Mesothelial cell of epicardium (in vitro differentiated cells): ENCODE measurements at regions not wholly inside any gene's neighbourhood (a gene's known extent, or its start where the extent isn't known, plus 50 kb on each side); places are given as distances from the start of the nearest gene placed in this dataset.
"Not testable (repeated sequence)": the region's sequence is repeated elsewhere in the genome, so short reads cannot be mapped to it uniquely, and the experiment has no call there.

Experiments used
- DNase-seq, 2 experiments: peaks; one replicate each; pipeline ENCODE4 v3.0.0; 2021; ENCODE audit warnings: low spot score in 2 of 2; ENCODE audit not compliant: unreplicated experiment in 2 of 2
- H3K27ac Mint-ChIP-seq: 2 replicates; pipeline ENCODE4 v1.8.0; 2021; ENCODE audit warnings: mixed read lengths
- H3K27me3 Mint-ChIP-seq: 2 replicates; pipeline ENCODE4 v1.8.0; 2021; ENCODE audit warnings: low read depth, mixed read lengths
- H3K36me3 Mint-ChIP-seq: 2 replicates; pipeline ENCODE4 v1.8.0; 2021; ENCODE audit warnings: mixed read lengths
- H3K4me1 Mint-ChIP-seq: 2 replicates; pipeline ENCODE4 v1.8.0; 2021; ENCODE audit warnings: mixed read lengths
- H3K4me3 Mint-ChIP-seq: 2 replicates; pipeline ENCODE4 v1.8.0; 2021; ENCODE audit warnings: mild to moderate bottlenecking, moderate library complexity, mixed read lengths
- H3K9me3 Mint-ChIP-seq: 2 replicates; pipeline ENCODE4 v1.8.0; 2021; ENCODE audit warnings: mixed read lengths
- TF ChIP-seq, protein P1 (sequence below): fragments of 200-600 bp; sonication (generic); IDR thresholded peaks from one replicate; pipeline ENCODE4 v1.5.0; 2021; ENCODE audit warnings: antibody characterized with exemption; ENCODE audit not compliant: unreplicated experiment

DNA sequence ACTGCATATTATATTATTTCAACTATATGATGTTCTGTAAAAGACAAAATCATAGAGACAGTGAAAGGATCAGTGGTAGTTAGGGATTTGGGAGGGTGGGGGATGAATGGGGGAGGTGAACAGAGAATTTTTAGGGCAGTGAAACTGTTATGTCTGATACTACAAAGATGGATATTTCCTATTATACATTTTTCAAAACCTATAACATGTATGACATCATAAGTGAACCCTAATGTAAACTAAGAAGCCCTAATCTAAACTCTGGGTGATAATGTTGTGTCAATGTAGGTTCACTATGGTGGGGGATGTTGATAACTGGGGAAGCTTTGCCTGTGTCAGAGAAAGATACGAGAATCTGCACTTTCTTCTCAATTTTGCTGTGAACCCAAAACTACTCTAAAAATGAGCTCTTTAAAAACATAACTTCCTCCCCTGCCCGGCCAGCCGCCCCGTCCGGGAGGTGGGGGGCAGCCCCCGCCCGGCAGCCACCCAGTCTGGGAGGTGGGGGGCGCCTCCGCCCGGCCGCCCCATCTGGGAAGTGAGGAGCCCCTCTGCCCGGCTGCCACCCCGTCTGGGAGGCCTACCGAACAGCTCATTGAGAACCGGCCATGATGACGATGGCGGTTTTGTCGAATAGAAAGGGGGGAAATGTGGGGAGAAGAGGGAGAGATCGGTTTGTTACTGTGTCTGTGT, 234.4 kb downstream of the RPIA start:
- TF ChIP-seq, protein P1, sequence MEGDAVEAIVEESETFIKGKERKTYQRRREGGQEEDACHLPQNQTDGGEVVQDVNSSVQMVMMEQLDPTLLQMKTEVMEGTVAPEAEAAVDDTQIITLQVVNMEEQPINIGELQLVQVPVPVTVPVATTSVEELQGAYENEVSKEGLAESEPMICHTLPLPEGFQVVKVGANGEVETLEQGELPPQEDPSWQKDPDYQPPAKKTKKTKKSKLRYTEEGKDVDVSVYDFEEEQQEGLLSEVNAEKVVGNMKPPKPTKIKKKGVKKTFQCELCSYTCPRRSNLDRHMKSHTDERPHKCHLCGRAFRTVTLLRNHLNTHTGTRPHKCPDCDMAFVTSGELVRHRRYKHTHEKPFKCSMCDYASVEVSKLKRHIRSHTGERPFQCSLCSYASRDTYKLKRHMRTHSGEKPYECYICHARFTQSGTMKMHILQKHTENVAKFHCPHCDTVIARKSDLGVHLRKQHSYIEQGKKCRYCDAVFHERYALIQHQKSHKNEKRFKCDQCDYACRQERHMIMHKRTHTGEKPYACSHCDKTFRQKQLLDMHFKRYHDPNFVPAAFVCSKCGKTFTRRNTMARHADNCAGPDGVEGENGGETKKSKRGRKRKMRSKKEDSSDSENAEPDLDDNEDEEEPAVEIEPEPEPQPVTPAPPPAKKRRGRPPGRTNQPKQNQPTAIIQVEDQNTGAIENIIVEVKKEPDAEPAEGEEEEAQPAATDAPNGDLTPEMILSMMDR = no peak
- Mint-ChIP-seq H3K27me3 (no peaks in the 10 kb centered on the region), H3K27ac (no peak overlapping the region), H3K4me3 (no peak overlapping the region), H3K4me1 (no peaks in the 10 kb centered on the region), H3K36me3 (no peaks in the 10 kb centered on the region), H3K9me3 (peaks cover 53% of the 10 kb centered on the region)
- no peak for DNase-seq

DNA sequence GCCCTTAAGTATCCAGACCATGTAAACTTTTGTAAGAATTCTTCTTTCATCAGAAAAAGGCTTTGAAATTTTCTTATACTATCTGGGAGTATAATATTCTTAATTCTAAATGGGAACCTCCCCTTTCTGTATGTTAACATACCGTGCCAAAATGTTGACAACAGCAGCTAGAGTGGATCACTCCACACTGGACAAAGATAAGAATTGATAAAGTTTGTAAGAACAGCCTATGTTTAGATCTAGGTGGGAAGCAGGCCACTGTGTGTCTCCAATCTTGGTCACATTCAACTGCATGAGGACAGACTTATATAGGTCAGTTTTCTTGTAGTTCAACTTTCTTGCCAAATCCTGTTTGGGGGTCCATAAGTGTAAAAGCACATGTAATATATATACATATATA, 235.7 kb downstream of the RPIA start:
- Mint-ChIP-seq H3K4me1 (no peaks in the 10 kb centered on the region), H3K27me3 (no peaks in the 10 kb centered on the region), H3K4me3 (no peak overlapping the region), H3K27ac (no peak overlapping the region), H3K36me3 (no peaks in the 10 kb centered on the region), H3K9me3 (peaks cover 47% of the 10 kb centered on the region)
- no peak for DNase-seq
- TF ChIP-seq, protein P1 = no peak

DNA sequence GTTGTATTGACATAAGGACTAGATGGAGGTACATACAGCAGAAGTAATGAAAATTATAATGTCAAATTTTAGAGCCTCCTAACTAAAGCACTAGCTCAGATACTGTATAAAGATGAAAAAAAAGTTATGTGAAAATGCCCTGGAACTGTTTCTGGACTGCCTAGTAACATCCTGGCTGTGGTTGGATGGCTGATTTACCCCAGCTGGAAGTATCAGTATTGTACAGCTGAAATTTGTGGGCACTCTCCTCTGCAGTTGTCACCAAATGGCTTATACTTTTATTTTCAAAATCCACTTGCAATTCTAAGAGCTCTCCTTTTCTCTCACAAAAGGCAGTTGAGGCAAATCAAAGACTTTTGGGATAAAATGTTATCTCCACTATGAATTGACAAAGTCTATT, 239.2 kb downstream of the RPIA start:
- Mint-ChIP-seq H3K27ac (no peak overlapping the region), H3K9me3 (peaks cover 37% of the 10 kb centered on the region), H3K27me3 (no peaks in the 10 kb centered on the region), H3K36me3 (no peaks in the 10 kb centered on the region), H3K4me3 (no peak overlapping the region), H3K4me1 (no peaks in the 10 kb centered on the region)
- TF ChIP-seq, protein P1 = no peak
- no peak for DNase-seq

DNA sequence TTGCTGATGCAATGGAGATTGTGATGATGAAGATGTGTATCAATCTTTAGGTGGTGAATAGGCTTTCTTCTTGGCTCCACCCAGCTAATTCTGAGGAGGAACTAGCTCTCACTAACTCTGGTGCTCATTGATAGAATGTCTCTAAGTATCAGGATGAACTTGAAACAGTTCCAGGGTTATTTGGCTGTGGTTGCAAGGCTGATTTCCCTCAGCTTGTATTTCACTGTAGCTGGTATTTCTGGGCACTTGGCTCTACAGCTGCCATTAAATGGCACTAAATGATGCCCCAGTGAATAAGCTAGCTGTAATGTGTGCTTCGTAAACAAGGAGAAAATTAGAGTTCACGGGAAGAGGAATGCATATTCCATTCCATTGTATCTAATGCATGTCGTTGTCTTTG, 241.2 kb downstream of the RPIA start:
- TF ChIP-seq, protein P1 = no peak
- Mint-ChIP-seq H3K36me3 (no peaks in the 10 kb centered on the region), H3K27me3 (no peaks in the 10 kb centered on the region), H3K9me3 (peaks cover 34% of the 10 kb centered on the region), H3K27ac (no peak overlapping the region), H3K4me1 (no peaks in the 10 kb centered on the region), H3K4me3 (no peak overlapping the region)
- DNase-seq = no peak

DNA sequence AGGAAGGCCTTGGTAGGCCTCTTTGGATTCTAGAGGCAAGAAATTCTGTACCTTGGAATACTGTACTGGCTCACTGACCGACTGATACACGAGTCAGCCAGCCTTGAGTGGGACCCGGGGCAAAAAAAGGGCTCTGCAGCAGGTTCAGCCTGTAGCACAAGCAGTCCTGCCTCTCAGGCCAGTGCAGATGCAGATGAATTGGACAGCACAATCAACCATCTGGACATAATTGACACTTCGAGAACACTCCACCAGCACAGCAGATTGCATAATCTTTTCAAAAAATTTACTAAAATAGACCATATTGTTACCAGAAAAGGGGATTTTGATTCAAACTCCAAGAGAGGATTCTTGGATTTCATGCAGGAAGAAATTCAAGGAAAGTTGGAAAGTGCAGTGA, 241.6 kb downstream of the RPIA start:
- Mint-ChIP-seq H3K36me3 (no peaks in the 10 kb centered on the region), H3K27me3 (no peaks in the 10 kb centered on the region), H3K4me3 (no peak overlapping the region), H3K27ac (no peak overlapping the region), H3K4me1 (no peaks in the 10 kb centered on the region), H3K9me3 (peaks cover 32% of the 10 kb centered on the region)
- no peak for DNase-seq
- TF ChIP-seq, protein P1 = no peak

DNA sequence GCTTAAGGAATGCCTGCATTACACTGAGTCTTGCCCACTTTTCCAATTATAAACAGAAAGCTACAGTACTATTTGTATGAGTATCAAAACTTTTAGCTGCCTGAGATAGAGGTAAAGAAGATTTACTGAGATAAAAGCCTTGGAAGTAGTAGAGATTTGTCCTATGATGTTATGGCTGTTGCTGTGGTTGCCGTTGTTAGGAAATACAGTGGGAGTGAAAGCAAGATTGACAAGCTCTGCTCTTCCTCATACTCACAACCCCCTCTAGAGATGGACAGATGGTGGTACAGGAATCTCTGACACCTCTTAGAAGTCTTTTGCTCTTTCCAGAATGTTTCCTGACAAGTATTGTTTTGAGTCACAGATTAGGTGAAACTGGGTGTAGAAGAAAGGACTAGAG, 242.5 kb downstream of the RPIA start:
- no peak overlapping the region for H3K4me3 Mint-ChIP-seq
- peaks cover 2% of the 10 kb centered on the region for H3K36me3 Mint-ChIP-seq
- H3K27ac Mint-ChIP-seq = no peak overlapping the region
- H3K9me3 Mint-ChIP-seq = peaks cover 37% of the 10 kb centered on the region
- DNase-seq = no peak
- no peaks in the 10 kb centered on the region for H3K4me1 Mint-ChIP-seq
- TF ChIP-seq, protein P1 = no peak
- H3K27me3 Mint-ChIP-seq = no peaks in the 10 kb centered on the region

DNA sequence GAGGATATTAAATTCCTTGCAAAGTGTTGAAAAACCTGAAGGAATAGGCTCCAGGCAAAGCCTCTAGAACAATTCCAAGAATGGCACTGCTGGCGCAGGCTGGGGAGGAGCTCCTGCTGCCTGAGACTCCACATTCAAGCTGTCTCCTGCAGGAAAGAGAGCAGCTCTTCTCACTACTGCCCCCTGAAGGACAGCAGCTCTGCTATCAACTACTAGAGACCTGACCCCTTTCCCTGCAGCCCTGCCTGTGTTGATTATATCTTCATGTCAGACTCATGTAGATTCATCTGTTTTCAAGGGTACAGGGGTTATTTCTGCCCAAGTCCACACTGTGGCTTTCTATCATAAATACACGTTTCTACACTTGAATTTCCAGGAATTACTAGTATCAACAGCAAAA, 249.7 kb downstream of the RPIA start:
- not testable (repeated sequence) for H3K4me3 Mint-ChIP-seq, H3K36me3 Mint-ChIP-seq, H3K27ac Mint-ChIP-seq, DNase-seq, H3K27me3 Mint-ChIP-seq, H3K4me1 Mint-ChIP-seq
- H3K9me3 Mint-ChIP-seq = peaks cover 32% of the 10 kb centered on the region
